RKO (cell line): ENCODE measurements at regions not wholly inside any gene's neighbourhood (a gene's known extent, or its start where the extent isn't known, plus 50 kb on each side); places are given as distances from the start of the nearest gene placed in this dataset.
"Not testable (repeated sequence)": the region's sequence is repeated elsewhere in the genome, so short reads cannot be mapped to it uniquely, and the experiment has no call there.

Experiments
- DNase-seq: peaks from one replicate; pipeline ENCODE4 v3.0.0-alpha.2; 2016; ENCODE audit warnings: low spot score

- DNase-seq, result no peak
These were observed 82.3 kb upstream of the MFGE8 start for GRCh38 chr15:88995449-88995848.

DNA sequence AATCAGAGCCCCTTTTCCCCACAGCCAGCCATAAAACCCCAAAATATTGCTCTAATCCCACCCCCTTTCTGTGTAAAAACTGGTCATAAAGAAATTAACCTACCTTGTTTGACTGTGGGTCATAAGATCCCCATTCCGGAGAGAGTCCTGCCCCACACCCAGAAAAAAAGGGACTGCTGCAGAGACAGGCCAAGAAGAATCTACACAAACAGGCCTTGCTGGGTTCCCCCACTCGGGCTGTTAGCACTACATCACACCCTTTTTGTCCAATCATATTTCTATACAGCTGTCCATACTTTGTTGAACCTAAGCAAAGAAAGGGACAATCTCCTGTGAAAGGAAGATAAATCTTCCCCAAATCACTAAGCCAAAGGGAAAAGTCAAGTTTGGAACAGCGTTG, 84.4 kb upstream of the MFGE8 start:
- DNase-seq, result no peak

DNA sequence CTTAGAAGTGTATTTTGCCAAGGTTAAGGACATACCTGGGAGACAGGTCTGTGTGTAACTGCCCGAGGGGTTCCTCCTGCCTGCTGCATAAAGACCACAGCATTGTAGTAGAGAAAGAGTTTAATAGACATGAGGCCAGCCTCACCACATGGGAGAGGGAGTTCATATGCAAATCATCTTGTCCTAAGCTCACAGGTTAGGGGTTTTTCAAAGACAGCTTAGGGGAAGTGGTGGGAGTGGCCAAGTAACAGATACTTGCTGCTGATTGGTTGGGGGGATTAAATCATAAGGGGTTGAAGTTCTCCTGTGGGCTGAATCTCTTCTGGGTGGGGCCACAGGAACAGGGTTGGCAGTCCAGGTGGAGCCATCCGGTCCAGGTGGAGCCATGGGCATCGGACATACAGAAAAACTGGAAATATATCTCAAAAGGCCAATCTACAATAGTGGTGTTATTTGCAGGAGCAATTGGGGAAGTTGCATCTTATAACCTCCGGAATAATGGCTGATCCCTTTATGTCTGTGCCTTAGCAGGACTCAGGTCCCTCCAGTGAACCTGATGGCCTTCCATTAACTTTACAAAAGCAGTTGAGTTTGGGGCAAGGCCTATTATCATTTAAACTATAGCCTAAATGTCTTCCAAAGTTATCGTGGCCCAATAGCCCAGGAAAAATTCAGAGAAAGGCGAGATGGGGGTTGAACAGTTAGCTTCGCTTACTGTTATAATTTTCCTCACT, 86.0 kb upstream of the MFGE8 start:
- no peak for DNase-seq

GRCh38 chr15:89001708-89002275, 86.5 kb upstream of the ABHD2 start:
- DNase-seq, result not testable (repeated sequence)

DNA sequence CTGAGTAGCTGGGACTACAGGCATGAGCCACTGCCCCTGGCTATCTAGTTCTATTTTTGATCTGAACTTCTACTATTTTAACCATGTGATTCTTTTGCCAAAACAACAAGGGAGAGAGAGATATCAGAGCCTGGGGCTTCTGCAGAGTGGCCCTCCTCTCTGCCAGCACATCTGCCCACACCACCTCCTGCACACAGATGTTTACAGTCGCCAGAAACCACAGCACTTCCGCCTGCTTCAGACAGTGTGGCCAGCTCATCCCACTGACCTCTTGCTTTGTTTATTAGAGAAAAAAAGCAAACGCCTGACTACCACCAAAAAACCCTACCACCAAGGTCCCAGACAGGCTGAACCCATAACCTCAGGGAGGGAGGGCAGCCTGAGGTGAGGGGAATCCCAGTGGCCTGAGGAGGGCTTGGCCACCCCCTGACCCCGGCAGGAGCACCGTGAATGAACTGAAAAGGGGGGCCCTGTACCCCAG, 85.9 kb upstream of the ABHD2 start:
- peak; percentile 14 for DNase-seq

DNA sequence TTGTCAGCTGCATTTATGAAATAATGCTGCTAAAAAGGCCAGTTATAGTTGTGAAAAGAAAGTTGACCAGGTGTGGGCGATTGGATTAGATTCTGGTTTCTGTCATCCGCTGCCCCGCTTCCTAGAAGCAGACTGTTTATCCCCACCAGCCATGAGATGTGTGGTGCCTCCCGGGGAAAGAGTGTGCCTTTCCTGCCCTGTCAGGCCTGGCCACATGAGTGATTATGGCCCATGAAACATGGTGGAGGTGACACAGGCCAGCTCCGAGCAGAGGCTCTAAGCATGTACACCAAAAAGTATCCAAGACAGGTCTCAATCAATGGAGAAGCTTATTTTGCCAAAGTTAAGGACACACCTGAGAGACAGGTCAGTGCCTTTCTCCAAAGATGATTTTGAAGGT, 85.4 kb upstream of the ABHD2 start:
- no peak for DNase-seq

DNA sequence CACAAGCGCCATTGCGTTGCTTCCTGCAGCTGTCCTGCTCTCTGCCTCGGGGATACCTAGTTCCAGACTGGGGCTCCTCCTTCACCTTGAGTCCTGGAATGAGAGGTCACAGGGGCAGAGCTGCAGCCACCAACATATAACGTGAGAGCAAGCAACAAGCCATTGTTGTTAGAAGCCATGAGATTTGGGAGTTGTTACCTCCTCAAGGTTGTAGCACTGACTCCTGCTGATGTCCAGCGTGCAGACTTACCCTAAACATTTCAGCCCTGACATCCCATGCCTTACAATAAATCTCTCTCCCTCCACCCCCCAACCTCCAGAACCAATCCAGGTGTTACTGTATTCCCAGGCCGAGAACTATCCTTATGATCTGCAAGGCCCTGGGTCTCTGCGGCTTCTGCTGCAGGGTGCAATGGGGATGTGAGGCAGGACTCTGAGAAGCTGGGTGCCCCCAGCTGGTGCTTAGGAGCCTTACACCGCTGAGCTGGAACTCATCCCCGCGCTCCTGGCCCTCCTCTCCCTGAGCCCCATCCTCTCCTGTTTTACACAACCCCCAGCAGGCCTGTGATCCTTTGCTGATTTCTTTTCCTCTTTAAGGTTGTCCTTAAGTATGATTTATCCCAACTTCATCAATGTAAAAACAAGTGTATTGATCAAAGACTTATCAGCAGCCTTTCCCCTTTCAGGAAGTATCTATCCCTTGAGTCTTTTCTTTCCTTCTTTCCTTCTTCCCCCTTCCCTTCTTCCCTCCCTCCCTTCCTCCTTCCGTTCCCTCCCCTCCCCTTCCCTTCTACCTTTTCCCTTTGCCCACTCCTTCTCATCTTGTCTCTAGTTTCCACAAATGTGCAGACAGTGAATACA, 84.2 kb upstream of the ABHD2 start:
- no peak for DNase-seq

GRCh38 chr15:89004726-89005030, 83.6 kb upstream of the ABHD2 start:
- no peak for DNase-seq

DNA sequence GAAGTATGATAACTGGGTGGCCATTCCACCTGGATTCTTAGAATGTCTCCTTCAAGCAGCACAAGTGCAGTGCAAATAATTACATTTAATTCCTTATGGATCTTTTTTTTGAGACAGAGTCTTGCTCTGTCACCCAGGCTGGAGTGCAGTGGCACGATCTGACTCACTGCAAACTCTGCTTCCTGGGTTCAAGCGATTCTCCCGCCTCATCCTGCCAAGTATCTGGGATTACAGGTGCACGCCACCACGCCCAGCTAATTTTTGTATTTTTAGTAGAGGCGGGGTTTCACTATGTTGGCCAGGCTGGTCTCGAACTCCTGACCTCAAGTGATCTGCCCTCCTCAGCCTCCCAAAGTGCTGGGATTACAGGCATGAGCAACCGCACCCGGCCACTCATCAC, 80.7 kb upstream of the ABHD2 start:
- not testable (repeated sequence) for DNase-seq

GRCh38 chr15:89007989-89008388, 80.3 kb upstream of the ABHD2 start:
- no peak for DNase-seq

GRCh38 chr15:89009080-89009479, 79.2 kb upstream of the ABHD2 start:
- no peak for DNase-seq

DNA sequence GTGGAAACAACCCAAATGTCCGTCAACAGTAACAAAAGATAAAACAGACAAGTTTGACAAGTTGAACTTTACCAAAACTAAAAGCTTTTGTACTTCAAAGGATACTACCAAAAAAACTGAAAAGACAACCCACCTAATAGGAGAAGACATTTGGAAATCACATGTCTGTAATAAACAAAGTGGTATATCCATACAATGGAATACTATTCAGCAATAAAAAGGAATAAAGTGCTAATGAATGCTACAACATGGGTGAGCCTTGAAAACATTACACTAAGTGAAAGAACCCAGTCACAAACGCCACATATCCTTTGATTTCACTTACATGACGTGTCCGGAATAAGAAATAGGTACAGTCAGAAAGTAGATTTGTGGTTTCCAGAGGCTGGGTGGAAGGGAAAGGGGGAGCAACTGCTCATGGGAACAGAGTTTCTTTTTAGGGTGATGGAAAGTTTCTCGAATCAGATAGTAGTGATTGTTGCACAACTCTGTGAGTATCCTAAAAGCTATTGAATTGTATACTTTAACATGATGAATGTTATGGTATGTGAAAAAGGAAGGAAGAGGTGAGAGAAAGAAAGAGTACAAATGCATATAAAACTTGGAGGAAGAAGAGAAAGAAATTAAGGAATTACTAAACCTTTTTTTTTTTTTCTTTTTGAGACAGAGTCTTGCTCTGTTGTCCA, 72.7 kb upstream of the ABHD2 start:
- no peak for DNase-seq

DNA sequence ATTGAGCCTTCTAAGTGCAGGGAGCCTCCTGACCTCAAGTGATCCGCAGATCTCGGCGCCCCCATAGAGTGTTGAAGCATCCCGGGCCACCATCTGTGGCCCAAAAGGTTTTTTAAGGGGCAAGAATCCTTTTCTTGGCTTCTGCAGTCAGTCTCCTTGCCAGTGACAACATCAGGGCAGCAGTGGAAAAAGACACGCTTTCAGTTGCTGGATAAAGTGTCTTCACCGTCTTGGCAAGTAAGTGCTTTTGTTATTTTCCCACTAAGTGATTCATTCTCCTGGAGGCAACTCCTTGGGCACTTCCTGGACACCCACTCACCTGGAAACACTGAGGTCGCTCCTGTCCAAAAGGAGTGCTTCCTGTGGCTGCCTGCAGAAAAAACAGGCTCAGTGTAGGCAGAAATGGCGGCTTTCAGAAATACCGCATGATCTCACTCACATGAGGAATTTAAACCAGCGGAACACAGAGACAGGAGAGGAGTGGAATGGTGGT, 71.7 kb upstream of the ABHD2 start:
- DNase-seq, result peak; percentile 9

- DNase-seq, result peak; percentile 60
These were observed 70.7 kb upstream of the ABHD2 start for GRCh38 chr15:89017370-89018066.

DNA sequence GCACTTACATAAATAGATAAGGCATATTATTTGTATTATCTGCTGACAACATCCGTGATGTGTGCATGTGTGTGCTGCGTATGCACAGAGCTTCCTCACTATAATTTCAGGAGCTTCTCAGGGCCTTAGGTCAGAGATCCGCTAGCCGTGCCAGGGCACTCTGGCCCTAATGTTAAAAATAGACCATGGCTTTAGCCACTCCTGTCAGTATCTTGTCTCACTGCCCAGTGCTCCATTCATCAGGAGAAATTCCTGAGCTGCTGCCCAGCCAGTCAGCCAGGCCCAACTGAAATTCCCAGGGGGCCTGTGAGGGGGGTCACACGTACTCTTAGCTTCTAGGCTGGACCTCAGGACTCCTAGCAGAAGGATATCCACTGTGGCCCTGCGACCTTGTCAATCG, 70.0 kb upstream of the ABHD2 start:
- no peak for DNase-seq

- DNase-seq, result no peak
These were observed 68.8 kb upstream of the ABHD2 start for GRCh38 chr15:89019436-89019835.

DNA sequence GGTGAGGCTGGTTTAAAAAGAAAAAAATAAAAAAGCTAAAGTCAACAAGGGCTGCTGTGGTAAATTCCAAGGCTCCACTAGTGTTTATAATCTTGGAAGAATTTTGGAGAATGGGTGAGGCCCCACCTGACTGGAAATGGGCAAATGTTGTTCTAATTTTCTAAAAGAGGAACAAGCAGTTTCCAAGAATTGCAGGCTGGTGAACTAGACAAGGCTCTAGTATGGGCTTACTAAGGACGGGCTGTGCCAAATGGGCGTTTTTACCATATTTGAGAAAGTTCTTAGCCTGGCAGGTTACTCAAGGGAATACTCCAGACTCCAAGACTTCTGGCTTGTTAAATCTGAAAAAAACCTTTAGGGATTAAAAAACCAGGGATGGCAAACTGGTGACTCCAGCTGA, 67.0 kb upstream of the ABHD2 start:
- DNase-seq, result no peak

DNA sequence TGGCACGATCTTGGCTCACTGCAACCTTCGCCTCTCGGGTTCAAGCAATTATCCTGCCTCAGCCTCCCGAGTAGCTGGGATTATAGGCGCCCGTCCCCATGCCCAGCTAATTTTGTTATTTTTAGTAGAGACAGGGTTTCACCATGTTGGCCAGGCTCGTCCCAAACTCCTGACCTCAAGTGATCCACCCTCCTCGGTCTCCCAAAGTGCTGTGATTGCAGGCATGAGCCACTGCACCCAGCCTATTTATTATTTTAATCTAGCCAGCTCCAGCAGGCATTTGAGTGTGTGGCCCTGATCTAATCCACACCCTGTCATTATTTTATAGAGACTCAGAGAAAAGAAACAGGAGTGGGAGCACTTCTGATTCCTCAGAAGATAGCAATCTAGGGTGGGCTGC, 66.4 kb upstream of the ABHD2 start:
- not testable (repeated sequence) for DNase-seq

DNA sequence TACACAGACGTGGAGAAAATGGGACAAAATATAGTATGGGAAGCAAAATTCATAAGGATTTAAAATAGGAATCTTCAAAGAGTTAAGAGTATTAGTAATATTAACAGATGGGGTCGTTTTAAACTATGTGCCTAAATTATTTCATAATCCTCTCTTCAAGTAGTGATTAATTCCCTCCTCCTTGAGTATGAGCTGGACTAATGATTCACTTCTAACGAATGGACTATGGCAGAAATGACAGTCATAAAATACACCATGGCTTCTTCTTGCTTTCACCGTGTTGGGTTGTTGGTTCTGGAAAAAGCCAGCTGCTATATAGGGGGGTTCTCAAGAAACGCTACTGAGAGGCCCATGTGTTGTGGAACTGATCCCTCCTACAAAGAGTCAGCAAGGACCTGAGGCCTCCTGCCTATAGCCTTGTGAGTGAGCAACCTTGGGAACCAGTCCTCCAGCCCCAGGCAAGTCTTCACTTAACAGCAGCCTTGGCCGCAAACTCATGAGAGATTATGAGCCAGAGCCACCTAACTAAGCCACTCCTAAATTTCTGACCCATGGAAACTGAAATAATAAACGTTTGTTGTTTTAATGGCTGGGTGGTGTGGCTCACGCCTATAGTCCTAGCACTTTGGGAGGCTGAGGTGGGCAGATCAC, 64.8 kb upstream of the ABHD2 start:
- DNase-seq, result peak; percentile 14

GRCh38 chr15:89024418-89024817, 63.8 kb upstream of the ABHD2 start:
- no peak for DNase-seq

DNA sequence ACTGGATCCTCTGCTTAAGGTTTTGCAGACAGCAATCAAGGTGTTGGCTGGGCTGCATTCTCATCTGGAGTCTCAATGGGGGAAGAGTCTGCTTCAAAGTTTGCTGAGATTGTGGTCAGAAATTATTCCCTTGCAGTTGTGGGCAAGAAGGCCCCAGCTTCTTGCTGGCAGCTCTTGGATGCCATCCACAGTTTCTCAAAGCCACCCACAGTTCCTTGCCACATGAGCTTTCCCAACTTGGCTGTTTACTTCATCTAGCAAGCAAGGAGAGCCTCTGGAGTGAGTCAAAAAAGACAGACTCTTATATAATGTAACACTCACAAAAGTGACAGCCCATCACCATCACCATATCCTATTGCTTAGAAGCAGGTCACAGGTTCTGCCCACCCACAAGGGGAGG, 62.1 kb upstream of the ABHD2 start:
- no peak for DNase-seq
